ENCODE measurements at regions not wholly inside any gene's neighbourhood (a gene's known extent, or its start where the extent isn't known, plus 50 kb on each side); places are given as distances from the start of the nearest gene placed in this dataset.
"Not testable (repeated sequence)": the region's sequence is repeated elsewhere in the genome, so short reads cannot be mapped to it uniquely, and the experiment has no call there.

GRCh38 chr7:53628775-53629174 lies 593.3 kb downstream of the POM121L12 start:
- Histone ChIP-seq H3K4me3 (replicated peaks in 1 of 3; ENCODE audit: insufficient read depth in 1 of 3, low read depth in 2 of 3, low read length in 3 of 3) (no peak overlapping the region), H3K27me3 (ENCODE audit: control insufficient read depth in 1 of 2, insufficient read depth in 2 of 2, low read length in 2 of 2) (no peaks in the 10 kb centered on the region), H3K4me2 (ENCODE audit: low read depth, low read length) (no peak overlapping the region), H2AFZ (ENCODE audit: low read length) (no peak overlapping the region), H3K9me3 (ENCODE audit: low read length) (peaks cover 81% of the 10 kb centered on the region), H4K20me1 (ENCODE audit: insufficient read depth, low read length) (no peaks in the 10 kb centered on the region), H3K9ac (ENCODE audit: insufficient read depth, low read depth, low read length) (no peak overlapping the region), H3K79me2 (ENCODE audit: insufficient read depth, low read length) (no peaks in the 10 kb centered on the region), H3K4me1 (ENCODE audit: insufficient read depth, low read length) (no peaks in the 10 kb centered on the region), H3K27ac (ENCODE audit: extremely low read length, insufficient read depth, low read length) (no peak overlapping the region), H3K36me3 (replicated peaks in 1 of 2; ENCODE audit: control insufficient read depth in 1 of 2, insufficient read depth in 2 of 2, low read length in 2 of 2) (no peaks in the 10 kb centered on the region)
- no TSS peak for BruUV-seq (replicated peaks)
- 19% methylated on average over 6 of the region's 6 CpGs for WGBS (ENCODE audit: low lambda C conversion rate)
- ChIA-PET POLR2A (no interaction called here), CTCF (ENCODE audit: low intra/inter-chr PET ratio, low total read pairs) (no interaction called here)
- in situ Hi-C loops (cut with HindIII; ENCODE audit: extremely low pct_ligation_motif_present, low pct_unique_long_range_greater_than_20kb), result no loop called here
- ATAC-seq, result no peak
- no peak for FAIRE-seq
- TF ChIP-seq MBNL3 (CRISPR knock-in tag; conservative IDR thresholded peaks at IDR 0.05), result no peak
- TF ChIP-seq MAFK (conservative IDR thresholded peaks at IDR 0.05 in 1 of 2, IDR thresholded peaks at IDR 0.05 in 1 of 2; ENCODE audit: low read length in 2 of 2), result peak in 1 of 2 experiments; percentile 59; a peak in 2 of 4 replicates
- TF ChIP-seq MAFF (IDR thresholded peaks at IDR 0.05; ENCODE audit: low read depth, low read length), result peak; percentile 28; the same call in 1 of the 2 replicates
- TF ChIP-seq HOXD1 (CRISPR knock-in tag; IDR thresholded peaks at IDR 0.05), result no peak
- no peak for TF ChIP-seq ZNF576 (CRISPR knock-in tag; IDR thresholded peaks at IDR 0.05)
- no peak for TF ChIP-seq SNAI1 (CRISPR knock-in tag; IDR thresholded peaks at IDR 0.05; ENCODE audit: borderline replicate concordance)
- DNase-seq (ENCODE audit: low spot score), result no peak
- intact Hi-C loops (cut with micrococcal nuclease; ENCODE audit: unreplicated experiment), result no loop called here

GRCh38 chr7:53635251-53635650 lies 599.8 kb downstream of the POM121L12 start:
- H3K9me3 ChIP-seq (ENCODE audit: low read length), result peaks cover 75% of the 10 kb centered on the region
- BruUV-seq (replicated peaks); H3K4me1 ChIP-seq (ENCODE audit: insufficient read depth, low read length); H3K27ac ChIP-seq (ENCODE audit: extremely low read length, insufficient read depth, low read length); FAIRE-seq; H3K4me3 ChIP-seq (replicated peaks in 1 of 3; ENCODE audit: insufficient read depth in 1 of 3, low read depth in 2 of 3, low read length in 3 of 3); H3K36me3 ChIP-seq (replicated peaks in 1 of 2; ENCODE audit: control insufficient read depth in 1 of 2, insufficient read depth in 2 of 2, low read length in 2 of 2); H3K4me2 ChIP-seq (ENCODE audit: low read depth, low read length); H3K27me3 ChIP-seq (ENCODE audit: control insufficient read depth in 1 of 2, insufficient read depth in 2 of 2, low read length in 2 of 2); H2AFZ ChIP-seq (ENCODE audit: low read length); in situ Hi-C loops (cut with HindIII; ENCODE audit: extremely low pct_ligation_motif_present, low pct_unique_long_range_greater_than_20kb); intact Hi-C loops (cut with micrococcal nuclease; ENCODE audit: unreplicated experiment); DNase-seq (ENCODE audit: low spot score); H4K20me1 ChIP-seq (ENCODE audit: insufficient read depth, low read length); H3K9ac ChIP-seq (ENCODE audit: insufficient read depth, low read depth, low read length); H3K79me2 ChIP-seq (ENCODE audit: insufficient read depth, low read length); ATAC-seq; CTCF ChIA-PET (ENCODE audit: low intra/inter-chr PET ratio, low total read pairs): not testable (repeated sequence)
- POLR2A ChIA-PET, result interaction anchor here (0.6 kb wide), 1 partner anchor 348 kb away, joined by 3 read pairs; no protein-coding TSS in a partner anchor
- 50% methylated on average over 4 of the region's 5 CpGs for WGBS (ENCODE audit: low lambda C conversion rate)
